ENCODE measurements at regions not wholly inside any gene's neighbourhood (a gene's known extent, or its start where the extent isn't known, plus 50 kb on each side); places are given as distances from the start of the nearest gene placed in this dataset.

- no peak for TF ChIP-seq CTCF (IDR thresholded peaks at IDR 0.05; ENCODE audit: low read depth, low read length)
- TF ChIP-seq MYC (IDR thresholded peaks at IDR 0.05; ENCODE audit: low read depth, low read length) = no peak
- no peak for TF ChIP-seq MAX (IDR thresholded peaks at IDR 0.05; ENCODE audit: low read depth, low read length)
- TF ChIP-seq POLR2A (IDR thresholded peaks at IDR 0.05; ENCODE audit: extremely low read depth, insufficient read length) = no peak
- DNase-seq (ENCODE audit: low read depth) = no peak
- no peak overlapping the region for H3K4me3 ChIP-seq (ENCODE audit: low read depth, low read length)
Measured at GRCh38 chr6:140872885-140873284, 1259.8 kb upstream of the GJE1 start.

GRCh38 chr6:140871911-140872310, 1260.8 kb upstream of the GJE1 start:
- no peak for TF ChIP-seq CTCF (IDR thresholded peaks at IDR 0.05; ENCODE audit: low read depth, low read length)
- TF ChIP-seq MYC (IDR thresholded peaks at IDR 0.05; ENCODE audit: low read depth, low read length) = no peak
- TF ChIP-seq POLR2A (IDR thresholded peaks at IDR 0.05; ENCODE audit: extremely low read depth, insufficient read length) = no peak
- no peak for TF ChIP-seq MAX (IDR thresholded peaks at IDR 0.05; ENCODE audit: low read depth, low read length)
- DNase-seq (ENCODE audit: low read depth) = no peak
- no peak overlapping the region for H3K4me3 ChIP-seq (ENCODE audit: low read depth, low read length)

GRCh38 chr6:140867336-140867735, 1265.4 kb upstream of the GJE1 start:
- peak; percentile 44 for DNase-seq (ENCODE audit: low read depth)

GRCh38 chr6:140858381-140858971, 1274.2 kb upstream of the GJE1 start:
- H3K4me3 ChIP-seq (ENCODE audit: low read depth, low read length) = no peak overlapping the region
- no peak for TF ChIP-seq CTCF (IDR thresholded peaks at IDR 0.05; ENCODE audit: low read depth, low read length)
- no peak for TF ChIP-seq MAX (IDR thresholded peaks at IDR 0.05; ENCODE audit: low read depth, low read length)
- TF ChIP-seq MYC (IDR thresholded peaks at IDR 0.05; ENCODE audit: low read depth, low read length) = no peak
- TF ChIP-seq POLR2A (IDR thresholded peaks at IDR 0.05; ENCODE audit: extremely low read depth, insufficient read length) = no peak
- no peak for DNase-seq (ENCODE audit: low read depth)

More at GRCh38 chr6:140867336-140867735, 1265.4 kb upstream of the GJE1 start:
- no peak overlapping the region for H3K4me3 ChIP-seq (ENCODE audit: low read depth, low read length)
- TF ChIP-seq CTCF (IDR thresholded peaks at IDR 0.05; ENCODE audit: low read depth, low read length) (no peak), POLR2A (IDR thresholded peaks at IDR 0.05; ENCODE audit: extremely low read depth, insufficient read length) (no peak), MYC (IDR thresholded peaks at IDR 0.05; ENCODE audit: low read depth, low read length) (no peak), MAX (IDR thresholded peaks at IDR 0.05; ENCODE audit: low read depth, low read length) (no peak)

GRCh38 chr6:140857739-140858380, 1274.9 kb upstream of the GJE1 start:
- TF ChIP-seq MYC (IDR thresholded peaks at IDR 0.05; ENCODE audit: low read depth, low read length) (no peak), POLR2A (IDR thresholded peaks at IDR 0.05; ENCODE audit: extremely low read depth, insufficient read length) (no peak), CTCF (IDR thresholded peaks at IDR 0.05; ENCODE audit: low read depth, low read length) (no peak), MAX (IDR thresholded peaks at IDR 0.05; ENCODE audit: low read depth, low read length) (no peak)
- H3K4me3 ChIP-seq (ENCODE audit: low read depth, low read length) = no peak overlapping the region
- peak; percentile 36 for DNase-seq (ENCODE audit: low read depth)
